SIG-M5 treated with dmso at 0.1 percent for 504 hours (cell line): ENCODE measurements at regions not wholly inside any gene's neighbourhood (a gene's known extent, or its start where the extent isn't known, plus 50 kb on each side); places are given as distances from the start of the nearest gene placed in this dataset.

Experiments used
- DNase-seq: peaks from one replicate; lab custom pipeline; 2025; ENCODE audit not compliant: unreplicated experiment; lab: John Stamatoyannopoulos, UW

DNA sequence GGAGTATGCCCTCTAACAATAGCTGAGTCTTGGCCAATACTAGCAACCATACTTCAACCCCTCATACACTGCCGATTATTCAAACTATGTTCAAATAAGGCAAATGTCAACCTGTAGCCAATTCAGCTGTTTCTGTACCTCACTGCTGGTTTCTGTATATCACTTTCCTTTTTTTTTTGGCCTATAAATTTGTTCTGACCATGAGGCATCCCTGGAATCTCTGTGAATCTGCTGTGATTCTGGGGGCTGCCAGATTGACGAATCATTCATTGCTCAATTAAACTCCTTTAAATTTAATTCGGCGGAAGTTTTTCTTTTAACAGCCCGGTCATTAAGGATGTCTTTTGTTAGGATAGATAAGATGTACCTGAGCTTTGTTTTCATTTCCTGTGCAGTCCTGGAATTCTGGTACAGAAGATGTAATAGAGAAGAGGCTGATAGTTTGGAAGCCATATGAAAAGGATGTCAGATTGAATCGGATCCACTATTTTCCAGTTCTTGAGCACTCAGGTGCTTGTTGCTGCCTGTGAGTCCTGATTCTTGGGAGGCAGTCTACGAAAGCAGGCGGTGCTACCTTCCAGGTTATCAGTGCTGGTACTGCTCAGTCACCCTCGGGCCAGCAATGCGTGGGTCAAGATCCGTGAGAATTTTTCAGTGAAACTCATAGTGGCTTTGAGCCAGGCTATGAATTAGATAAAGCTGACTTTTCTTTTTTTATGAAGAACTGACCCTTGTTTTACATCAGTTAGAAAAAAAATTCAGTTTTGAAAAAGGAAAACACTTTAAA lies 106.2 kb upstream of the TUT7 start:
- no peak for DNase-seq

- DNase-seq, result no peak
Measured at GRCh38 chr9:86459599-86460155, 105.5 kb upstream of the TUT7 start.

- DNase-seq, result no peak
Measured at GRCh38 chr9:86459191-86459590, 105.0 kb upstream of the TUT7 start.

- DNase-seq, result no peak
Measured at GRCh38 chr9:86458191-86458855, 104.1 kb upstream of the TUT7 start.

- DNase-seq, result no peak
Measured at GRCh38 chr9:86456416-86456815, 102.2 kb upstream of the TUT7 start.

GRCh38 chr9:86454701-86455615 lies 100.7 kb upstream of the TUT7 start:
- DNase-seq, result no peak

DNA sequence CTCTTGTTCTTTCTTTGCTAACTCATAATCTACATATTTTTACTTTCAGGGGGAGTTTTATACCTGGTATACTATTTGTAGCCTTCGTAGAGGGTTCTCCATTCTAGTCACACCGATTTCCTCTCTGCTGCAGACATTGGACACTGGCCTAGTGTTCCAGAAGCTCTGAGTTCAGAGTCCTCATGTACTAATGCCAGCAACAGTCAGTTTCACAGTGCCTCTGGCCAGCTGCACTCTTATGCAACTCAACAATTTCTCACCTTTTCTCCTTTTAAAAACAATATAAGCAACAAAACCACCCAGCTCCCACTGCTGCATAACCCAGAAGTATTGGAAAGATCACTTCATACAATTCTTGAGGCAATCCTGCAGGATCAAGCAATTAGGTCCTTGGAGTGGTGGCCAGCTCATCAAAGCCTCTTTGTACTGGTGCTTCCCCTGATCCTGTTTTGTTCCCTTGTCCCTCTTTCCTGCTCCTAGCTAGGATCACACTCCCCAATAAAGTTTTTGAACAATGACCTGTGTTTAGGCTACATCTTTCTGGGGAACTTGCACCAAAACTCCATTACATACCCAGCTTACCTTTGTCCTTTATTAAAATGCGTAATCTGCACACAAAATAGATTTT lies 98.1 kb upstream of the TUT7 start:
- no peak for DNase-seq

DNA sequence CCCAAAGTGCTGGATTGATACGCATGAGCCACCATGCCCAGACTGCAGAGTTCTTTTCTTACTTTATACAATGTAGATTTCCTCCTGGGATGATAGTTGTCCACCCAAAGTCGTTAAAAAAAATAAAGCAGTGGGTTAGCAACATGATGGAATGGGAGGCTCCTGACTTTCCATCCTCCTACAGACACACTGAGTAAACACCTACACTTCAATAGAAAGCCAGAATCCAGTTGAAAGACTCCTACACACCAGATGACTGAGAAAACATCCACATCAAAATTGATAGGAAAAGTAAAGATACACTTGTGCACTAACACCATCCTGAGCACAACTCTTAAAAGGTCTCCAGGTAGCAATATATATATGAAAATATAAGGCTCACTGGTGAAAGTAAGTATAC lies 95.0 kb upstream of the TUT7 start:
- DNase-seq, result no peak

- no peak for DNase-seq
Measured at GRCh38 chr9:86445671-86446070, 91.5 kb upstream of the TUT7 start.

DNA sequence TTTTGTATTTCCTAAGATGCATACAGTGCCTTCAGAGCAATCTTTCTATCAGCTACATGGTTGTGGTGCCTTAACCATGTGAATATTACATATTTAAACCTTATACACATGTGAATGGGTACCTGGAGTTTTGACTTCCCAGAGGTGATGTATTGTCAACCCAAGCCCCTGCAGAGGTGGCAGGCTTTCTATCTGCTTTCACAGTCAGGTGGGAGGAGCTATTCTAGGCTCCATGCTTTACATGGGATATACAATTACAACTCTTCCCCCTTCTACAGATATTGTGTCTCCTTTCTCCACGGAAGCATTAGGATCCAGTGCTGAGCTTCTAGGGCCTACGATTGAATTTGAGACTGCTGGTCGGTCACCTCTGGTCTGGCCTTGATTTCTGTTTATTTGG lies 89.8 kb upstream of the TUT7 start:
- no peak for DNase-seq

DNA sequence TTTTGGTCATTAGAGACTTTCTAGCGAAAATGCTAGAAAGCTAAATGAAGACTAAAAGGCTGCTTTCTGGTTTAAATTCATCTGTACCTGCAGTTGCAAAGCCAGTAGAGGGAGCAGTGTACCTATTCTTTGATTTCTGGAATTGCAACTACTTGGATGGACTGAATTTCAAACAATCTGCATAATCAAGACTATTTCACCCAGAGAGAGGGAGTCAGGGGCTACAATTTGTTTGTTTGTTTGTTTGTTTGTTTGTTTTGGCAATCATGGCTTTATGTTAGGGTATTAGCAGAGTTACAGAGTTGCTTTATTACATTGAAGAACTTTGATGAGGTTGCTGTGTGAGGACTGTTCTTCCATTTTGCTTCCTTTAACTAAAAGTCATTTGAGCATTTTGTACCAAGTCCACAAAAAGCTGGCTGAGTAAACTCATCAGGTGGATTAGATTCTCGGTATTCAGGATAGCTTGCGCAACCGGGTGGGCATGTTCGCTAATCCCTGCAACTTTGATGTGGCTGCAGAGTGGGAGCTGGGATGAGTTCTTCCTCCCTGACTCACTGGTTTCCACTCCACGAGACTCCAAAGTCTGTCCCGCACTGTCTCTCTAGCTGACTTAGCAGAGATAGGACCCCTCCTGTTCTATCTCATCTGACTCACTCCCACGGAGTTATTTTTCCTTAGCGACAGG lies 80.0 kb upstream of the TUT7 start:
- peak; percentile 71 for DNase-seq

GRCh38 chr9:86424251-86424891 lies 70.2 kb upstream of the TUT7 start:
- no peak for DNase-seq

DNA sequence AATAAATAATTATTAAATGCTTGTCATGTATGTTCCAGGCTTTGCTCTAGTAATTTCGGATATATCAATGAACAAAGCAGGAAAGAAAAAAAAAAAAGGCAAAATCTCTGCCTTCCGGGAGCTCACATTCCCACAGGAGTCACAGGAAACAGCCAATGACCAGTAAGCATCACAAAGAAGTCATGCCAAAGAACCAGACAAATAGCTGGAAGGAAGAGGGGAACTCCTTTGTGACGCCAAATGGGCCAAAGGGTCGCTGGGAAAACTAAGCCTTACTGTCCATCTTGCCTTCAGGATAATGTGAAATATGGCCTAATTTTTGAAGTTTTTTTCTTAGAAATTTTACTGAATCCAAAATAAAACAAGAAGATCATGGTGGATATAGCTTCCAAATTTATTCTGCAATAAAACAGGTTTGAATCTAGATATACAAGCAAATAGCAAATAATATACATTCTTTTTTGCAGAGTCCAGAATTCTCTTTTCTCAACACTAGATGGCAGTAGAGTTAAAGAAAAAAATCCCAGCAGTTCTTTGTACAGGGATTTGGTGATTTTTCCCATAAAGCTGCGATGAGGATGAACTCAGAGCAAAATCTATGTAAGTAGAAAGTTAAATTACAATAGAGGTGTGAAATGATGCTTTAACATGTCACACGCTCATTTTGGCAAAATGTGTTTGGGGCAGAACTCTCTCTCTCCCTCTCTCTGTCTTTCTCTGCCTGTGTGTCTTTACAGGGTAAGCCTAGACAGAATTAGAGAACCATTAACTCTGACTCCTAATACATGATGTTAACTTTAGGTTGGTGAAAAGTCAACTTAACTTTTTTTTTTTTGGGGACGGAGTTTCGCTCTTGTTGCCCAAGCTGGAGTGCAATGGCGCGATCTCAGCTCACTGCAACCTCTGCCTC lies 60.0 kb upstream of the TUT7 start:
- DNase-seq, result peak; percentile 4

- no peak for DNase-seq
Measured at GRCh38 chr9:86410281-86410680, 56.1 kb upstream of the TUT7 start.

- DNase-seq, result no peak
Measured at GRCh38 chr9:86408121-86408520, 53.9 kb upstream of the TUT7 start.

GRCh38 chr9:86407022-86407421 lies 52.8 kb upstream of the TUT7 start:
- DNase-seq, result peak; percentile 9

DNA sequence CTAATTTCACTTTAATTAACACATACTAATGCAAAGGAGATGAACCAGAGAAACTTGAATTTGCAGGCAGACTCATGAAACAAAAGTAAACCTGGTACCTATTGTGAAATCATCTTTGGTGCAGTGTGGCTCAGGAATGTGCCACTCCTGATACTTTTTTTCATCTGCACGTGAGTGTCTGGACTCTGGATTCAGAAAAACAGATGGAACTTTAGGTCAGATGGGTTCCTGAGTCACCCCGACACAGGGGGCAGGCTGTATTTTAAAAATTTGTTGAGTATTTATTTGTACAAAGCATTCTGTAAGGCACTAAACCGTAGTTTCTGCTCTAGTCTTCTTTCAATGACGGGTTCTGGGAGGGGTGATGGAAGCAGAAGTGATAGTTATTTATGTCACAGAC lies 52.2 kb upstream of the TUT7 start:
- DNase-seq, result peak; percentile 38

- peak; percentile 18 for DNase-seq
Measured at GRCh38 chr9:86405926-86406325, 51.7 kb upstream of the TUT7 start.

- no peak for DNase-seq
Measured at GRCh38 chr9:86405086-86405491, 50.9 kb upstream of the TUT7 start.
